SH-SY5Y (cell line): ENCODE measurements at regions not wholly inside any gene's neighbourhood (a gene's known extent, or its start where the extent isn't known, plus 50 kb on each side); places are given as distances from the start of the nearest gene placed in this dataset.

Experiments used
- GATA2 ChIP-seq: IDR thresholded peaks from 2 replicates; pipeline ENCODE4 v1.6.1; 2011; ENCODE audit warnings: mild to moderate bottlenecking, low read depth, low read length
- GATA3 ChIP-seq: IDR thresholded peaks from 2 replicates; pipeline ENCODE4 v1.6.1; 2011; ENCODE audit warnings: low read depth, mild to moderate bottlenecking, low read length, moderate library complexity

- no peak for TF ChIP-seq GATA3
- TF ChIP-seq GATA2, result no peak
Measured at GRCh38 chr7:23918286-23918685, 208.3 kb downstream of the STK31 start.

- TF ChIP-seq GATA2 (no peak), GATA3 (no peak)
Measured at GRCh38 chr7:23918856-23919255, 208.8 kb downstream of the STK31 start.

- no peak for TF ChIP-seq GATA2
- no peak for TF ChIP-seq GATA3
Measured at GRCh38 chr7:23925088-23925487, 215.1 kb downstream of the STK31 start.

GRCh38 chr7:23927709-23928417, 217.8 kb downstream of the STK31 start:
- no peak for TF ChIP-seq GATA2
- TF ChIP-seq GATA3, result no peak

GRCh38 chr7:23928418-23928775, 218.4 kb downstream of the STK31 start:
- TF ChIP-seq GATA3 (no peak), GATA2 (no peak)

- no peak for TF ChIP-seq GATA3
Measured at GRCh38 chr7:23930312-23930711, 220.3 kb downstream of the STK31 start.

GRCh38 chr7:23931633-23932032, 221.6 kb downstream of the STK31 start:
- TF ChIP-seq GATA3 (no peak), GATA2 (no peak)

GRCh38 chr7:23938215-23938614, 228.2 kb downstream of the STK31 start:
- TF ChIP-seq GATA2 (no peak), GATA3 (no peak)

- TF ChIP-seq GATA3 (no peak), GATA2 (no peak)
Measured at GRCh38 chr7:23938937-23939552, 229.0 kb downstream of the STK31 start.

GRCh38 chr7:23941551-23941950, 231.5 kb downstream of the STK31 start:
- no peak for TF ChIP-seq GATA2
- no peak for TF ChIP-seq GATA3

- TF ChIP-seq GATA2, result no peak
- no peak for TF ChIP-seq GATA3
Measured at GRCh38 chr7:23942032-23942431, 232.0 kb downstream of the STK31 start.

GRCh38 chr7:23944131-23944530, 234.1 kb downstream of the STK31 start:
- TF ChIP-seq GATA3 (no peak), GATA2 (no peak)

- TF ChIP-seq GATA2 (no peak), GATA3 (no peak)
Measured at GRCh38 chr7:23945472-23945871, 235.5 kb downstream of the STK31 start.

GRCh38 chr7:23955145-23955544, 245.1 kb downstream of the STK31 start:
- TF ChIP-seq GATA2, result no peak
- TF ChIP-seq GATA3, result no peak

- TF ChIP-seq GATA3 (no peak), GATA2 (no peak)
Measured at GRCh38 chr7:23955600-23956149, 245.7 kb downstream of the STK31 start.
